ENCODE measurements at regions not wholly inside any gene's neighbourhood (a gene's known extent, or its start where the extent isn't known, plus 50 kb on each side); places are given as distances from the start of the nearest gene placed in this dataset.

DNA sequence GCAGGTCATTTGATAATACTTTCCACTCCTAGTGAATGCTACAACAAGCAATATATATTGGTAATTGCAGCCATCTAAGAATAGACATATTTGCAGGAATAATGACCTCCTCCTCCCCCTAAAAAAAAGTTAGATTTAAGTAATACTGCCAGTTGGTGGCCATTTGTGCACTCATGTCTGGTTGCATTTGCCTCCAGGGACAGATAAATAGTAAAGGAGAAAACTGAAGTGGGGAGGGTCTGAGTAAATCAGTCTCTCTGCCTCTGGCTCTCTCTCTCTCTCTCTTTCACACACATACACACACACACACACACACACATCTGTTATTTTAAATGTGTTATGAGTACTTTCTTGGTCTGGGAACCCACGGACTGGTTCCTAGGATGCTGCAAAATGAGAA, 125.5 kb upstream of the UQCRFS1 start:
- H3K36me3 Mint-ChIP-seq: no peaks in the 10 kb centered on the region
- H3K4me1 Mint-ChIP-seq: no peaks in the 10 kb centered on the region
- H3K9me3 Mint-ChIP-seq: peaks cover 30% of the 10 kb centered on the region
- no peaks in the 10 kb centered on the region for H3K27me3 Mint-ChIP-seq (ENCODE audit: low read depth)
- no peak overlapping the region for H3K27ac Mint-ChIP-seq
- TF ChIP-seq, protein P1, sequence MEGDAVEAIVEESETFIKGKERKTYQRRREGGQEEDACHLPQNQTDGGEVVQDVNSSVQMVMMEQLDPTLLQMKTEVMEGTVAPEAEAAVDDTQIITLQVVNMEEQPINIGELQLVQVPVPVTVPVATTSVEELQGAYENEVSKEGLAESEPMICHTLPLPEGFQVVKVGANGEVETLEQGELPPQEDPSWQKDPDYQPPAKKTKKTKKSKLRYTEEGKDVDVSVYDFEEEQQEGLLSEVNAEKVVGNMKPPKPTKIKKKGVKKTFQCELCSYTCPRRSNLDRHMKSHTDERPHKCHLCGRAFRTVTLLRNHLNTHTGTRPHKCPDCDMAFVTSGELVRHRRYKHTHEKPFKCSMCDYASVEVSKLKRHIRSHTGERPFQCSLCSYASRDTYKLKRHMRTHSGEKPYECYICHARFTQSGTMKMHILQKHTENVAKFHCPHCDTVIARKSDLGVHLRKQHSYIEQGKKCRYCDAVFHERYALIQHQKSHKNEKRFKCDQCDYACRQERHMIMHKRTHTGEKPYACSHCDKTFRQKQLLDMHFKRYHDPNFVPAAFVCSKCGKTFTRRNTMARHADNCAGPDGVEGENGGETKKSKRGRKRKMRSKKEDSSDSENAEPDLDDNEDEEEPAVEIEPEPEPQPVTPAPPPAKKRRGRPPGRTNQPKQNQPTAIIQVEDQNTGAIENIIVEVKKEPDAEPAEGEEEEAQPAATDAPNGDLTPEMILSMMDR (IDR thresholded peaks at IDR 0.05; ENCODE audit: unreplicated experiment): no peak
- DNase-seq (ENCODE audit: low spot score in 2 of 2, unreplicated experiment in 2 of 2): no peak
- H3K4me3 Mint-ChIP-seq: no peak overlapping the region

DNA sequence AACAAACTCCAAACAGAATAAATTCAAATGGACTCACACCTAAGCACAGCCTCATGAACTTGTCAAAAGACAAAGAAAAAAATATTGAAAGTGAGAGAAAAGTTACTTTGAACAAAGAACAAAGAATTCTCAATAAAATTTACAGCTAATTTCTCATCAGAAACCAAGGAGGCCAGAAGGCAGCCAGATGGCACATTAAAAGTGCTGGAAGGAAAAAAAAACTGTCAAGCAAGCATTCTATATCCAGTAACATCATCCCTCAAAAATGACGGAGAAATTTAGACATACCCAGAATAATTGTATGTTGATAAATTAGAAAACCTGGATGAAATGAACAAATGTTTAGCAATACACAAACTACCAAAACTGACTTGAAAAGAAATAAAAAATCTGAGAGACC, 129.8 kb upstream of the UQCRFS1 start:
- Mint-ChIP-seq H3K4me3 (no peak overlapping the region), H3K27ac (no peak overlapping the region), H3K4me1 (no peaks in the 10 kb centered on the region), H3K27me3 (ENCODE audit: low read depth) (no peaks in the 10 kb centered on the region), H3K9me3 (peaks cover 63% of the 10 kb centered on the region), H3K36me3 (peaks cover 1% of the 10 kb centered on the region)
- TF ChIP-seq, protein P1 (IDR thresholded peaks at IDR 0.05; ENCODE audit: unreplicated experiment): no peak
- DNase-seq (ENCODE audit: low spot score in 2 of 2, unreplicated experiment in 2 of 2): no peak

DNA sequence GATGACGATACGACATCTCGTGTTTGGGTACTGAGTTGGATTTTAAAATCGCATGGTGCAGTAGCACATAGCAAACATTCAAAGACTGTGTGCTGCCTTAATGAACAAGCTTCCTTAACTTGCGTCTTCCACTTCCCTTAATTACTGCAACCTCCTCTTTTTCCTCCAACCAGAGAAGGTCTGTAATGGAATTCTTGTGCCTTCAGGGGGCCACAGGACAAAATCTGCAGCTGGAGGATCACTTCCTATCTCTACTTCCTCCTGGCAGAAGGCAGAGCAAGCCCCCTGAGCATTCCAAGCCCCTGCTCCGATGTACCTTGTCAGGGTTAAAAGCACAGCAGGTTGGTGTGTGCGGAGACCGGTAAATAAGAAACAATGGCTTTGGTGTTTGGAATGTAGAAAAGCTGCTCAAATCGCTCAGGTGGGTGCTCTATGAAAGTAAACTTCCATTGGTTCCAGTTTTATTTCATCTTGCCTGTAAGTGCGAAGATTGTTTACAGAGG, 151.3 kb upstream of the UQCRFS1 start:
- TF ChIP-seq, protein P1 (IDR thresholded peaks at IDR 0.05; ENCODE audit: unreplicated experiment): no peak
- Mint-ChIP-seq H3K4me3 (no peak overlapping the region), H3K4me1 (peaks cover 8% of the 10 kb centered on the region), H3K27me3 (ENCODE audit: low read depth) (peaks cover 59% of the 10 kb centered on the region), H3K9me3 (peaks cover 8% of the 10 kb centered on the region), H3K27ac (no peak overlapping the region), H3K36me3 (no peaks in the 10 kb centered on the region)
- no peak for DNase-seq (ENCODE audit: low spot score in 2 of 2, unreplicated experiment in 2 of 2)

DNA sequence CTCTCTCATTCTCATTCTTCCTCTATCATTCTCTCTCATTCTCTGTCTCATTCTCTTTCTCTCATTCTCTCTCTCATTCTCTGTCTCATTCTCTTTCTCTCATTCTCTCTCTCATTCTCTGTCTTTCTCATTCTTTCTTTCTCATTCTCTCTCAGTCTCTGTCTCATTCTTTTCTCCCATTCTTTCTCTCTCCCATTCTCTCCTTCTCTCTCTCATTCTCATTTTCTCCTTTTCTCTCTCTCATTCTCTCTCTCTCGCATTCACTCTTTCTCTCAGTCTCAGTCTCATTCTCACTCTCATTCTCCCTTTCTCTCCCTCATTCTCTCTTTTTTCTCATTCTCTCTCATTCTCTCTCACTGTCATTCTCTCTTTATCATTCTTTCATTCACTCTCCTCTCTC, 152.0 kb upstream of the UQCRFS1 start:
- Mint-ChIP-seq H3K4me3 (no peak overlapping the region), H3K27ac (no peak overlapping the region), H3K4me1 (peaks cover 8% of the 10 kb centered on the region), H3K9me3 (peaks cover 8% of the 10 kb centered on the region), H3K27me3 (ENCODE audit: low read depth) (peaks cover 59% of the 10 kb centered on the region), H3K36me3 (no peaks in the 10 kb centered on the region)
- TF ChIP-seq, protein P1 (IDR thresholded peaks at IDR 0.05; ENCODE audit: unreplicated experiment): no peak
- DNase-seq (ENCODE audit: low spot score in 2 of 2, unreplicated experiment in 2 of 2): no peak

DNA sequence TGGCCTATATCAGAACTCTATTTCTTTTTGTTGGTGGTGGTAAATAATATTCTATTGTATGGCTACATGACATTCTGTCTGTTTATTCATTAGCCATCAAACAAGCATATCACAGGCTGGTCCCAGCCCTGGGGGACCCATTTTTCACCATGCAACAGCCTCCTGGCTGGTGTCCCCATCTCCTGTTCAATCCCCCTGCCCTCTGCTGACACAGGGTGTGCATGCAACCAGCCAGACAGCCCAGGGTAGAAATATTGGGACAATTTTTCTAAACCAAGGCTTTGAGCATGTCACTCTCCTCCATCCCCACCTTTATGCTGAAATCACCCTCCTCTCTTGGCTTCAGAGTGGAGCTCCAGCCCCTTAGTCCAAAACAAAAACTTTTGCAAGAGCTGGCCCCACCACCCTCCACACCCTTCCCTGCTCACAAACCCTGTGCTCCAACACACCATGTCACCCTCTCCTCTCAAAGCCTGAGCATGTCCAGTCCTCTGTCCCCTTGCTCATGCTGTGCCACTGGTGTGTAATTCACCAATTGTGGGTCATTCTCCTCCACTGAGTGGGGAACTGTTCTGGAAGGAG, 153.0 kb upstream of the UQCRFS1 start:
- H3K27ac Mint-ChIP-seq: no peak overlapping the region
- DNase-seq (ENCODE audit: low spot score in 2 of 2, unreplicated experiment in 2 of 2): no peak

More for the DNA sequence above, 153.0 kb upstream of the UQCRFS1 start:
- H3K9me3 Mint-ChIP-seq: peaks cover 5% of the 10 kb centered on the region
- H3K27me3 Mint-ChIP-seq (ENCODE audit: low read depth): peaks cover 62% of the 10 kb centered on the region
- TF ChIP-seq, protein P1 (IDR thresholded peaks at IDR 0.05; ENCODE audit: unreplicated experiment): no peak
- no peak overlapping the region for H3K4me3 Mint-ChIP-seq
- no peaks in the 10 kb centered on the region for H3K36me3 Mint-ChIP-seq
- H3K4me1 Mint-ChIP-seq: peaks cover 8% of the 10 kb centered on the region
